RWPE2 (cell line): ENCODE measurements at regions not wholly inside any gene's neighbourhood (a gene's known extent, or its start where the extent isn't known, plus 50 kb on each side); places are given as distances from the start of the nearest gene placed in this dataset.

Experiments
- ATAC-seq: fragments of 200-7000 bp; cut with Tn5 transposase; 3 replicates; pipeline ENCODE4 v1.9.1; 2021; ENCODE audit warnings: low read depth
- DNase-seq: peaks from one replicate; pipeline ENCODE4 v3.0.0-alpha.2; 2020; ENCODE audit warnings: low spot score
- H3K27ac ChIP-seq: fragments of 450-650 bp; 2 replicates; pipeline ENCODE4 v1.5.1; 2017; ENCODE audit warnings: mild to moderate bottlenecking; ENCODE audit not compliant: poor library complexity, severe bottlenecking
- H3K27me3 ChIP-seq: fragments of 250-450 bp; sonication (Bioruptor Pico); 2 replicates; pipeline ENCODE4 v1.5.1; 2021; ENCODE audit warnings: mild to moderate bottlenecking, moderate library complexity; ENCODE audit not compliant: insufficient read depth, poor library complexity, severe bottlenecking
- H3K36me3 ChIP-seq: fragments of 250-450 bp; sonication (Bioruptor Pico); 2 replicates; pipeline ENCODE4 v1.5.1; 2020; ENCODE audit warnings: low read depth, mild to moderate bottlenecking, moderate library complexity
- H3K4me1 ChIP-seq: fragments of 250-450 bp; sonication (Bioruptor Pico); 2 replicates; pipeline ENCODE4 v1.5.1; 2021; ENCODE audit warnings: mild to moderate bottlenecking, moderate library complexity; ENCODE audit not compliant: insufficient read depth, poor library complexity, severe bottlenecking
- H3K4me3 ChIP-seq: fragments of 250-450 bp; sonication (Bioruptor Pico); 2 replicates; pipeline ENCODE4 v1.5.1; 2021; ENCODE audit warnings: mild to moderate bottlenecking, moderate library complexity; ENCODE audit not compliant: severe bottlenecking
- H3K9me3 ChIP-seq: fragments of 250-450 bp; sonication (Bioruptor Pico); 2 replicates; pipeline ENCODE4 v1.5.1; 2021; ENCODE audit warnings: mild to moderate bottlenecking, moderate library complexity; ENCODE audit not compliant: severe bottlenecking
- TF ChIP-seq, protein P1 (sequence below): fragments of 450-650 bp; IDR thresholded peaks from one replicate; pipeline ENCODE4 v1.5.1; 2017; ENCODE audit warnings: mild to moderate bottlenecking, moderate library complexity; ENCODE audit not compliant: poor library complexity, severe bottlenecking

DNA sequence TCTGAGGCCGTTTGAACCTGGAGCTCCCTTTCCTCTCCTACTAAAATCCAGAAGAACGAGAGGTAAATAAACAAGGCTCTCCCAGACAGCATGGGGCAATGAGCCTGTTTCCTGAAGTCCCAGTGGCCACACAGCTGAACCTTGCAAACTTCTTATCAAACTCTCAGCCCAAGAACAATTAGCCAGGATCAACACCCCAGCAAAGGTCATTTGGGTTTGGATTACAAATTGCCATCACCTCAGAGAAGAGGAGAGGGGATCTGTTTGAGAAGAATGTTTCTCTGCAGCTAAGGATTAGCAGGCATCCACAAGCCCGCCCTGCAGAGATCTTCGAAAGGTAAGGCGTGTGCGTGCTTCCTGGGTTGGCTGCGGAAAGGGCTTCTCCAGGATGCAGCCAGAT lies 201.9 kb upstream of the SOX1 start:
- no peak for ATAC-seq
- TF ChIP-seq, protein P1, sequence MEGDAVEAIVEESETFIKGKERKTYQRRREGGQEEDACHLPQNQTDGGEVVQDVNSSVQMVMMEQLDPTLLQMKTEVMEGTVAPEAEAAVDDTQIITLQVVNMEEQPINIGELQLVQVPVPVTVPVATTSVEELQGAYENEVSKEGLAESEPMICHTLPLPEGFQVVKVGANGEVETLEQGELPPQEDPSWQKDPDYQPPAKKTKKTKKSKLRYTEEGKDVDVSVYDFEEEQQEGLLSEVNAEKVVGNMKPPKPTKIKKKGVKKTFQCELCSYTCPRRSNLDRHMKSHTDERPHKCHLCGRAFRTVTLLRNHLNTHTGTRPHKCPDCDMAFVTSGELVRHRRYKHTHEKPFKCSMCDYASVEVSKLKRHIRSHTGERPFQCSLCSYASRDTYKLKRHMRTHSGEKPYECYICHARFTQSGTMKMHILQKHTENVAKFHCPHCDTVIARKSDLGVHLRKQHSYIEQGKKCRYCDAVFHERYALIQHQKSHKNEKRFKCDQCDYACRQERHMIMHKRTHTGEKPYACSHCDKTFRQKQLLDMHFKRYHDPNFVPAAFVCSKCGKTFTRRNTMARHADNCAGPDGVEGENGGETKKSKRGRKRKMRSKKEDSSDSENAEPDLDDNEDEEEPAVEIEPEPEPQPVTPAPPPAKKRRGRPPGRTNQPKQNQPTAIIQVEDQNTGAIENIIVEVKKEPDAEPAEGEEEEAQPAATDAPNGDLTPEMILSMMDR, result no peak
- Histone ChIP-seq H3K4me3 (no peak overlapping the region), H3K27ac (no peak overlapping the region), H3K27me3 (peaks cover 1% of the 10 kb centered on the region), H3K4me1 (no peaks in the 10 kb centered on the region), H3K9me3 (no peaks in the 10 kb centered on the region), H3K36me3 (no peaks in the 10 kb centered on the region)
- DNase-seq, result no peak

DNA sequence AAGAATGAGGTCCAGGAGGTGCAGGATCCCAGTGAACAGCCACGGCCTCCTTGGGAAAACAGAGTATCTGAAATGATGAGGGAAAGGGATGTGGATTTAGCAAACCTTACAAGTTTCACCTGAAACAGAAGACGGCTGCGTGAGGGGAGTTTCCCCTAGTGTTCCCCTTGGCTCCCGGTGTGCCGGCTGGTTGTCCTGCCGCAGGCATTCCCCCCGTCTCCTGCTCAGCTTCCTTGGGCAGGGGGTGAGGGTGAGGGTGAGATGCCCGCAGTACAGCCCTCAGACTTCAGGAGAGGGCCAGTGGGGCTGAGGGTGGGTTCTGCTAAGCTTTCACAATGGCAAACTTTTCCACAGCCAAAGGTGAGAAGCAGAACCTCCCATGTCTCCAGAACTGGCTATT lies 201.1 kb upstream of the SOX1 start:
- H3K27me3 ChIP-seq, result peaks cover 9% of the 10 kb centered on the region
- TF ChIP-seq, protein P1, result no peak
- DNase-seq (no peak), ATAC-seq (no peak)
- no peak overlapping the region for H3K4me3 ChIP-seq
- no peaks in the 10 kb centered on the region for H3K36me3 ChIP-seq
- H3K9me3 ChIP-seq, result no peaks in the 10 kb centered on the region
- H3K27ac ChIP-seq, result no peak overlapping the region
- no peaks in the 10 kb centered on the region for H3K4me1 ChIP-seq

DNA sequence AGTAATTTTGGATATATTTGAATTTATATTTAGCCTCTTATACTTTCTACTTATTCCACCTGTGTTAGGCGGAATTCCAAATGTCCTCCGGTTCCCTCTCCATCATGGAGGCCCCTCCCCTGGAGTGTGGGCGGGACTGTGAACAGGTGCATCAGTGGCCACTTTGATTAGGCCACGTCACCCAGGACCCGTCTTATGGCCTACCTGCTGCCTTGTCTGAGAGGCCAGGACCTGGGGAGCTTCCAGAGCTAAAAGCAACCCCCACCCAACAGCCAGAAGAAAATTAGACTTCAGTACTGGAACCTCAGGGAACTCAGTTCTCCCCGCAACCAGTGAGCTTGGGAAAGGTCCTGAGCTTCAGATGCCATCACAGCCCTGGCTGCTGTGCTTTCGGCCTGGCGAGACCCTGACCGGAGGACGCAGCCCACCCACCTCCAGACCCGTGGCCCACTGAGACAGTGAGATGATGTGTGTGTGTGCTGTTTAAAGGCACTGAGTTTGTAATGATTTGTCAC lies 200.2 kb upstream of the SOX1 start:
- Histone ChIP-seq H3K9me3 (no peaks in the 10 kb centered on the region), H3K4me3 (no peak overlapping the region), H3K27ac (no peak overlapping the region), H3K36me3 (no peaks in the 10 kb centered on the region), H3K27me3 (peaks cover 18% of the 10 kb centered on the region), H3K4me1 (no peaks in the 10 kb centered on the region)
- DNase-seq, result no peak
- TF ChIP-seq, protein P1, result no peak
- no peak for ATAC-seq

DNA sequence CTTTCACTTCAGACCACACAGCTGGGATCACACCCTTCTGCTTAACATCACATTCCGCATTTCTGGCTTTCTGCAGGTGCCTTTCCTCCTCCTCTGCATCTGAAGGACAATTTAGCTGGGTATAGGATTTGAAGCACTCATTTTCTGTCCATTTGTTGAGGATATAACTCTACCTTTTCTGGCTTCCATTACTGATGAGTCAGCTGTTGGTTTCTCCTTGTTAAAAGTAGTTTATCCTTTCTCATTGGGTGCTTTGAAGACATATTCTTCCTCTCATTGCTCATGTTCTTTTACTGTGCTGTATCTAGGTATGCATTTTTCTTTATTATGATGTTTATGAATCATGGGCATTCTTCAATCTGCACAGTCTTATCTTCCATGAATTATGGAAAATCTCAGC lies 199.3 kb upstream of the SOX1 start:
- Histone ChIP-seq H3K27me3 (peaks cover 21% of the 10 kb centered on the region), H3K4me1 (no peaks in the 10 kb centered on the region), H3K9me3 (no peaks in the 10 kb centered on the region), H3K36me3 (no peaks in the 10 kb centered on the region), H3K27ac (no peak overlapping the region), H3K4me3 (no peak overlapping the region)
- ATAC-seq (no peak), DNase-seq (no peak)
- TF ChIP-seq, protein P1, result no peak

DNA sequence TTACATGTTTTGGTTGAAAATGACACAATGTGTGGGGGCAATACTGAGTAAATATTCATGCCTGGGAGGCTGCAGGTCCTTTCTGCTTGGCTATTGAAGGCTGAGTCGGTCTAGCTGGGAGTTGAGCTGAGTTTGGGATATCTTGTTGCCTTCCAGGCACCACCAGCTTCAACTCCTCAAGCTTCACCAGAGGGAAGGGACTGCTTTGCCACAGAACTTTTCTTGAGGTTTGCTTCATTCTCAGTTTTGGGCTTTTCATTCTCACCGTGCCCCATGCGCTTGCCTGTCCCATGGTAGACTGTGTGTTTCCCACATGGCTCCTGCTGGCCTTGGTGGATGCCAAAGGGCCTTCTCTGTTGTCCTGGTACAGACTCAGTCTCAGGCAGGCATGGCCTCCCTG lies 198.2 kb upstream of the SOX1 start:
- Histone ChIP-seq H3K36me3 (no peaks in the 10 kb centered on the region), H3K27ac (no peak overlapping the region), H3K4me3 (no peak overlapping the region), H3K27me3 (peaks cover 21% of the 10 kb centered on the region), H3K4me1 (no peaks in the 10 kb centered on the region), H3K9me3 (no peaks in the 10 kb centered on the region)
- ATAC-seq (no peak), DNase-seq (no peak)
- TF ChIP-seq, protein P1, result no peak
